AG08395 (cell line): ENCODE measurements at regions not wholly inside any gene's neighbourhood (a gene's known extent, or its start where the extent isn't known, plus 50 kb on each side); places are given as distances from the start of the nearest gene placed in this dataset.
"Not testable (repeated sequence)": the region's sequence is repeated elsewhere in the genome, so short reads cannot be mapped to it uniquely, and the experiment has no call there.

Experiments used
- DNase-seq: peaks from one replicate; pipeline ENCODE4 v3.0.0; 2012; ENCODE audit warnings: mixed read lengths, low spot score

DNA sequence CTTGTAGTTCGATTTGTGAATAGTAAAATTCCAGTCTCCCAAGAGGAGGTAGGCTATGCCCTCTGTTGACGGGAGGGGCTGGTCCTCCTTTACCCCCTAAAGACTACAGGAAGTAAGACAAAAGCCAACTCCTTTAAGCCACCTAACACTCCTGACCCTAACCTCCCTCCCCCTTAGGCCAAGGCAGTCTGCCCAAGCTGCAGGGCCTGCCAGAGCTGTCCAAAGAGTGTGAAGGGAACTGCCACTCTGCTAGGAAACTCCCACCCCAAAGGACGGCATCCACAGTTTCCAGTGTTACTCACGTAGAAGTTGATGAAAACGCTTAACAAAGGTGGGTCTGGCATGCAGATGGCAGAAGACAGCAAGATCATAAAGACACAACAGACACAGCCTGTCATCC is 803.2 kb downstream of the PLA2G4A start:
- no peak for DNase-seq

DNA sequence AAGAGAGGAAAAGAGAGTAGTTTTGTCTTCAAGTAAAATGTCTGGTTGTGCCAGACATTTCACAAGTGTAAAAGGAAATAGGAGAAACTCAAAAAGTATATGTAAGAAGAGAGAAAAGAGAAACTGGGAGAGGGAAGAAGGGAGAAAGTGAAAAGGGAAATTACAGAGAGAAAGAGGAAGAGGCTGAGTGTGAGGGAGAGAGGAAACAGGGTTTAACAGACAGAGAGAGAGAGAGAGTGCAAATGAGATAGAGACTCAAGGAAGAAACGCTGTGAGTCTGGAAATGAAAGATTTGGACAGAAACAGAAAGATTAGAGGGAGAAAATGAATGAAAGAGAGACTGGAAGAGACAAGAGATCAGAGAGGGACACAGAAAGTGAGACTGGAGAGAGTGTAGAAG is 806.2 kb downstream of the PLA2G4A start:
- no peak for DNase-seq

DNA sequence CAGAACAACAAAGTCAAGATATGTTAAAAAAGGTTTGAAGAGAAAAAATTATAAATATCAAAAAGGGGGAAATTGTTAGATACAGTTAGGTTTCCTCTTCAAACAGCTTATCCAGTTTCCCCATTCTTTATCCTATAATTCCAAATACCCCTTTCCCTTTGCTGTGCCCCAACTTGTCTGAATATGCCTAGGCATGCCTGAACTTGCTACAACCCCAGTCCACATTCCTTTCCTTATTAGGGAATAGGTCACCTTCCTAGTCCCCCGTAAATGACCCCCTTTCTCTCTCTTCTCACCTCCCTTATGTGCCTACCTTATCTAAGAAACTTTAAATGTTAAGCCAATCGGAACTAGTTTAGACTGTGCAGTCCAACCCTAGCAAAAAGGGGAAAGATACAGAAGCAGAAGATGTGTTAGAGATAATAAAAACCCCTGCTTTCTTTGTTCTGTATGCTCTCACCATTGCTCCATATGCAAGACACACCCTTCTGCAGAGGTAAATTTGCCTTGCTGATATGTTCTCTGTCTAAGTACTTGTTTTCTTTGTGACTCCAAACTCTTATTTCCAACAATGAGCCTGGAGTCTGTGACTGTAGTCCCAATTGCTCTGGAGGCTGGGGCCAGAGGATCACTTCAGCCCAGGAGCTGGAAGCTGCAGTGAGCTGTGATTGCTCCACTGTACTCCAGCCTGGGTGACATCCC is 810.1 kb downstream of the PLA2G4A start:
- DNase-seq, result no peak

DNA sequence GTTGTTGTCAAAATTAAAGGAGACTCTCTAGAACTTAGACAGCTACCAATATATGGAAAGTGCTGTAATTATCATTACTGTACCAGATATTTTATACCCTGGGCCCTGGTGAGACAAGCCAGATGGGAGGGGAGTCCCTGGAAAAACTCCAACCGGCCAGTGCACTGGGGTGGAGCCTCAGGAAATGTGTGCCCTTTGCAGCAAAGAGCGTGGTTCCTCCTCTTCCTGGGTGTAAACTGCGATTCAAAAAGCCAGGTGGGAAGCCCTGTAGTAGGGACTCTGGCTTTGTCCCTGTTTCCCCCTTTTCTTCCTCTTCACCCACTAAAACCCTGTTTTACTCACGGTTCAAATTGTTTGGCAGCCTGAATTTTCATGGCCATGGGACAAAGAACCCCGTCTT is 812.3 kb downstream of the PLA2G4A start:
- DNase-seq, result no peak

DNA sequence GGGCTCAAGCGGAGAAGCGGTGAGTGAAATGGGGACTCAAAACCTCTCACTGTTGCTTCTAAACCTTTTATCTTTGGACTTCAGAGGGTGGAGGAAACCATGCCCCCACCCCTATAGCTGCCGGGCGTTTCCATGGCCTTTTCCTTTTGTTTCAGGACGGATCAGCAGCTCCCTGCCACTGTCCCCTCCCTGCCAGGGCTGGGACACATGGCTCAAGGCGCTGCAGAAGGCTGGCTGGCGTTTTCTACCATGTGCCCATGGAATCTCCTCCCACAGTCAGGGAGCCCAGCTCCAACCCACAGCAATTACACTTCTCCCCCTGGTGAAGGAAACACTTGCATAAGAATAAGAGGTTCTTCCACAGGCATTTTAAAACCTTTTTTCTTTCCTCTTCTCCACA is 812.7 kb downstream of the PLA2G4A start:
- DNase-seq, result no peak

DNA sequence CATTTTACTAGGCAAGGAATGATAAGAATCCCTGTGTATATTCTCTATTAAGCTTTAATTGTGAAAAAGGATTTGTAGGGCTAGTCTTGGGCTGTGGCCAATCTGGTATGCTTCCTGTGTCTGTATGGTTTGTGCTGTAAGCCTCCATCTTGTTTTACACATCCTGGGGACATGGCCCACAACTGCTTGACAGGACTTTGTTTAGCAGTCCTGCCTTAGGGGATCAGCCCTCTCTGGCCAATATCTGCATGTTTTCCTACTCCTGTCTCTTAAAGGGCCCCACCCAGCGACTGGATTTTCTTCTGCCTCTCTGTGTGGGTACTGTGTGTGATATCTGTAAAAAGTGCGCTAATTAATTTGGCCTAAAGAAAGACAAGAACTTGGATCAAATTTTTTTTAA is 813.2 kb downstream of the PLA2G4A start:
- no peak for DNase-seq

DNA sequence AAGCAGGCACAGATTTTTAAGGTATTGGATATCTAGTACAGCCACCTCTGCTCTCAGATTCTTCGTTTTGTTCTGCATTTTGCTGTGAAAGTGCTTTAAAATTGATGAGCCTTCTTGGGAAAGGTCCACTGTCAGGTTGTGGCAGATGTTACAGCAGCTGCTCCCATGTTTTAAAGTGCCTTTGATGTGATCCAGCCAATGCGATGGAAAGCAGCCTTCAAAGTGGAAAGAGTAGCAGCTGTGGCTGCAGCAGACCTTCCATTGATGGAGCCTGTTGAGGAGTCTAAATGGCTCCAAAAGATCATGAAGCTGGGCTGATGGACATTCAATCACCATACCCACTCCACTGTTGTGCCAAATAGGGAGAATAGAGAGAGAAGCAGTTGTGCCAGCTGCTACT is 816.9 kb downstream of the PLA2G4A start:
- DNase-seq, result no peak

DNA sequence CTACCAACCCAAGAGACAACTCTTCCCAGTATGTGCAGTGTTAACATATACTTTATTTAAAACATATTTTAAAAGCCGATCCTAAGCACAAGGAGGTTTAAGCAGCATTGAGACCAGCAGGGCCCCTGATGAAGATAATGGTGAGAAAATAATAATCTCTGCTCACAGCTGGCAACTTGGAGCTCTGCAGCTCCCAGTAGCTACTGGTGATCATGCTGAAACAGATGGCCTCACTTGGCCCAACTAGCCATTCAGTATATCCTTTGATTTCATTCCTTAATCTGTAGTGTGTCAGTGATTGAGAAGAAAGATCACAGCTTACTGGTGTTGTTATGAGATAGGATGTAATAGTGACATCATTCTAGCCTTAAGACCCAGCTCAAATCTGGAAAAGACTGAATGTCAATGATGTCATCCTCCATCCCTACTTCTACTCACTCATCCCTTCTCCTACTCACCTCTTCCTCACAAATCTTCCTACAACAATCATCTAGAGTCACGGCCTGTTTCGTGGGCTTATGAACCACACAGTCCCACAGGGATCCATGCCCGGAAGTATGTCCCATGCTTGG is 817.9 kb downstream of the PLA2G4A start:
- no peak for DNase-seq

DNA sequence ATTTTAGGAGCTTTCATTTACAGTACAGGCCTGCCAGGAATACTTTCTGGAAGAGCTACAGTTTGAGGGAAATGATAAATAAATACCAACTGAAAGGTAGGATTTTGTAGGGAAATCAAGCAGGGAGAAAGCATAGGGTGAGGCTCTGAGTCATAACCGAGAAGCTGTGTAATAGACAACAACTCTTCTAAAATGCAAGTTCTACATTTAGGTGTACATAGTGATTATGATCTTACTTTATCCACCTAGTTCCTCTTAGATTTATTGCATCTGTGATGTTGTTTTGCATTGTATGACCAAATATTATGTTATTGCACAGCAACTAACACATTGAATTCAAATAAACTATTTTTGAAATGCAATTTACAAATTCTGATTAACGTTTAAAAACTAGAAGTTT is 819.3 kb downstream of the PLA2G4A start:
- no peak for DNase-seq

DNA sequence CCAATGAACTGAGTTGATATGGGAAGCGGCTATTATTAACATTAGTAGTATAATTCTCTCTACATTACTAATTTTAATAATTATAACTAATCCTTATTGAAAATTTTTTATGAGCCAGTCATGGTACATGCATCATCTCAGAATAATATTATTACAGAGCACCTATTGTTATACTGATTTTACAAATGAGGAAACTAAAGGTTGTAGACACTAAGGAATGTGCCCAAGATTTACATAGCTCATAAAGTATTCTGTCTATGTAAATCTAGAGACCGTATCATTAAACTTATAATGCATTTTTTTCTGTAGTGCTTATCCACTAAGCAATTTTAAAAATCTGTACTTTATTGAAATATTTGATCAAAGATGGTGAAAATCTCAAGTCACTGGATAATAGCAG is 825.9 kb downstream of the PLA2G4A start:
- no peak for DNase-seq

DNA sequence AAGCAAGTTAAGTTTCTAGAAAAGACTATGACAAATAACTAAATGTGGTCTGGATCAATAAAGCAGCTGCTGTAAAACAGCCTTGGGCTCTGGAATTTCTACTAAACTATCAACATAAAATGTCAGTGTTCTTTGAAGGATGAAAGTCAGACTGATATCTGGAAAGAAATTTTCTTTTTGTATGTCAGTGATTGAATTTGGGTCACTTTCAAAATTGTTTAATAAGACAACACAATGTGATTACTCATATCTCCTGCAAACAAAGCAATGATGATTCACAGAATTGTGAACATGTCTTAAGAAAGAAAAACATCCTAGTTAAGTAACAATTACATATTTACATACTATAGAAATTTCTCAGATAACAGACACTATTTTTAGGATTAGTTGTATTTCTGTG is 826.4 kb downstream of the PLA2G4A start:
- DNase-seq, result no peak

DNA sequence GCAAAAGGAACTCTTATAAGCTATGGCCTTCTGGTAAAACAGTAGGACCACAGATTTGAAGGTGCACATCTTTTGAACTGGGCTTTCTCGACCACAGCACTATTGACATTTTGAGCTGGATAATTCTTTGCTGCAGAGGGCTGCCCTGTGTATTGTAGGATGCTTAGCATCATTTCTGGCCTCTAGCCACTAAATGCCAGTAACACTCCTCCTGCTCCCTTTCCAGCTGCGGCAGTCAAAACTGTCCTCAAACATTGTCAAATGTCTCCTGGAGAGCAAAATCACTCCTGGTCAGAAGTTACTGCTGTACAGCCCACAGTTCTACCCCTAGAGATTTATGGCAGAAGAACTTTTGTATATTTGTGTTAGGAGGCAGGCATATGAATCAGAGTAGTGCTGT is 836.7 kb downstream of the PLA2G4A start:
- DNase-seq, result no peak

DNA sequence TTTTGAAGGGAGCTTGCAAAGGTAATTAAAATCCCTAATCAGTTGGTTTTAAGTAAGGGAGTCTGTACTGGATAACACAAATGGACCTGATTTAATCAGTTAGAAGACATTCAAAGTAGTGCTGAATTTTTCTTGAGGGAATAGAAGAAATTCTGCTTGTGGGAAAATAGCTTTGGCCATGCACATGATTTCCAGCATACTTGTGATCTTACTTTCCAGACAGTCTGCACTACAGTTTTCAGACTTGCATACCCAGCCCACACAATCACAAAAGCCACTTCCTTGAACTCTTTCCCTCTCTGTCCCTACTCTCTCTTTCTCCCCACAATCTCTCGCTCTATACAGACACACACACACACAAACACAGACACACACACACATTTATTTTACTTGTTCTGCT is 852.1 kb downstream of the PLA2G4A start:
- no peak for DNase-seq

DNA sequence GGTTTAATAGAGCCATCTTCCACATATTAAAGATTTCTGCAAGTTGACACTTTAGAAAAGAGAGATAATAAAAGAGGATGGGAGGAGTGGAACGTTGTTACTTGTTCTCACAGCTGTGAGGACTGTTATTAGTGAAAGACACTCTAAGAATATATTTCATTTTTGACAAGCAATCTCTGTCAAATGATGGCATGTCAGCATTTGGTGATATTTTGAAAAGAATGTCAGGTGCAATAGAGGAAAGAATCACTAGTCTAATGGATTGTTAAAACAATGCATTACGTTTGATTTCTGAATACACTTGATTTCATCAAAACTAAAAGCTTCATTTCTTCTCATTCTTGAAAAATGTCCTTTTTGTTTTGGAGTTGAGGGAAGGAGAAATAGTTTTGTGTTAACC is 853.4 kb downstream of the PLA2G4A start:
- no peak for DNase-seq

DNA sequence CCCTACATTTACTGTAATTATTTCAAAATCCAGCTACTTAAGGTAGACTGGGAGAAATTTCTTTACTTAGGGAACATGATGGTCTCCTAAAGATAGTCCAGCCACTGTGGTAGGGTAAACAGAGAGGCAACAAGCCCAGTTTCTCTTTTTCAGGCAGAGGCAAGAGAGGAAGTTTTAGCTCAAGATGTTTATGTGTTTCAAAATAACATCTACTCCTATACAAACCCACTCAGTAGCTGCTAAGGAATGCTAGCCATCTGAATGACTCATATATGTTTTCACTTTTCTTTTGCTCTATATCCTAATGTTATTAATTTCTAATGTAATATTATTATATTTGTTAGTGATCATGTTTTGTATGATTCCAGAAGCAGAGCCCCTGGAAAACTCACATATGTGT is 856.6 kb downstream of the PLA2G4A start:
- no peak for DNase-seq

DNA sequence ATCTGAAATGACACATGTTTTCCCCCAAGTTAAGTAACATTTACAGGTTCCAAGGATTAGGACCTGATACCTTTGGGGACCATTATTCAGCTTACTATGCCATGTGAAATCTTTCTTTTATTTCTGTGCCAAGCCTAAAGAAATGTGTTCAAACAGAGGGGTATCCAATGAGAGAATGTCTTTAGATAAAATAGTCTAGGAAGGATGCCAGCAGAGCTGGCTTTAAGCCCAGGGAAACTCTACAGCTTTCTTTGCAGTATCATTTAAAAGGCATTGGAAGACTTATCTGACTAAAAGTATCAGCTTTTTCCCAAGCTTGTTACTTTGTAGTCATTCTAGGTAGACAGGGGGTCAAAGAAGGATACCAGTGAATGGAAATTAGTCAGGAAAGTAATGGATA is 860.4 kb downstream of the PLA2G4A start:
- DNase-seq, result no peak

DNA sequence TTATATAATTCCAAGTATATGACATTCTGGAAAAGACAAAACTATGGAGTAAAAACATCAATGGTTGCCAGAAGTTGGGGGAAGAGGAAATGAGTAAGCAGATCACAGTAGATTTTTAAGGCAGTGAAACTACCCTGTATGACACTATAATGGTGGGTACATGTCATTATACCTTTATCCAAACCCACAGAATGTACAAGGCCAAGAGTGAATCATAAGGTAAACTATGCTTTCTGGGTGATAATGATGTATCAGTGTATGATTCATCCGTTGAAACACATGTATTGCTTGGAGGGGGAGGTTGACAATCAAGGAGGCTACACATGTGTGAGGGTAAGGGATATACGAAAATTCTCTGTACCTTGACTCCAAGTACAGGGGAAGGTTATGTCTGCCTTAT is 862.7 kb downstream of the PLA2G4A start:
- DNase-seq, result no peak

DNA sequence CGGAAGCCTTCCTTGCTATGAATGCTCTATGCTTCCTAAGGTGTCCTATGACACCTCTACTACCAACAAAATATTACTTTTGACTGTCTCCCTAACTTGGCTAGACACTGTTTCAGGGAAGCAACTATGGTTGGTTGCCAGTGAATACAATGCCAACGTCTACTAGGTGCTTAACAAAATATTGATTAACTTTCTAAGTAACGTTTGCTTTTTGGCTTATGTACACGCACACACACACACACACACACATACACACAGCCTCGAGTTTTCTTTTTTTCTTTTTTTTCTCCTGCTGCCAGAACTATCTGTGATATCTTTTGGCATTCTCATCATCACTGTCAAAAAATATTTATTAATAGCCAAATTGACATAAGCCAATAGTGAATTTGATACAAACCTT is 864.0 kb downstream of the PLA2G4A start:
- no peak for DNase-seq

DNA sequence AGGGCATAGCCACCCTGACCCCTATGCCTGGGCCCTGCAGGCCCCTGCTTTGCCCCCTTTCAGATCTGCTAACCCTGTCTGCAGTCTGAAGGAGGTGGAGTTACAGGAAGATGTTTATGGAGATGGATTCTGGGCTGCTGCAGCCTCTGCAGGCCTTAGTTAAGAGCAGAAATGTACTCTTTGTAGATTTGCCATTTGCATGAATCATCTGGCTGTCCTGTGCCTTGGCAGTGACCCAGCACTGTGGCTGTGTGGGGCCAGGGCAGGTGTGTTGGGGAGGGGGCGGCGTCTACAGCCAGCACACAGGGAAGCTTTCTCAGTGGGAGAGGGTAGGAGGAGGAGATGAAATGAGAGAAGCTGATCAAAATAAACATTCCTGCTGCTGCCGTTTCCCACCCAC is 867.3 kb downstream of the PLA2G4A start:
- no peak for DNase-seq

DNA sequence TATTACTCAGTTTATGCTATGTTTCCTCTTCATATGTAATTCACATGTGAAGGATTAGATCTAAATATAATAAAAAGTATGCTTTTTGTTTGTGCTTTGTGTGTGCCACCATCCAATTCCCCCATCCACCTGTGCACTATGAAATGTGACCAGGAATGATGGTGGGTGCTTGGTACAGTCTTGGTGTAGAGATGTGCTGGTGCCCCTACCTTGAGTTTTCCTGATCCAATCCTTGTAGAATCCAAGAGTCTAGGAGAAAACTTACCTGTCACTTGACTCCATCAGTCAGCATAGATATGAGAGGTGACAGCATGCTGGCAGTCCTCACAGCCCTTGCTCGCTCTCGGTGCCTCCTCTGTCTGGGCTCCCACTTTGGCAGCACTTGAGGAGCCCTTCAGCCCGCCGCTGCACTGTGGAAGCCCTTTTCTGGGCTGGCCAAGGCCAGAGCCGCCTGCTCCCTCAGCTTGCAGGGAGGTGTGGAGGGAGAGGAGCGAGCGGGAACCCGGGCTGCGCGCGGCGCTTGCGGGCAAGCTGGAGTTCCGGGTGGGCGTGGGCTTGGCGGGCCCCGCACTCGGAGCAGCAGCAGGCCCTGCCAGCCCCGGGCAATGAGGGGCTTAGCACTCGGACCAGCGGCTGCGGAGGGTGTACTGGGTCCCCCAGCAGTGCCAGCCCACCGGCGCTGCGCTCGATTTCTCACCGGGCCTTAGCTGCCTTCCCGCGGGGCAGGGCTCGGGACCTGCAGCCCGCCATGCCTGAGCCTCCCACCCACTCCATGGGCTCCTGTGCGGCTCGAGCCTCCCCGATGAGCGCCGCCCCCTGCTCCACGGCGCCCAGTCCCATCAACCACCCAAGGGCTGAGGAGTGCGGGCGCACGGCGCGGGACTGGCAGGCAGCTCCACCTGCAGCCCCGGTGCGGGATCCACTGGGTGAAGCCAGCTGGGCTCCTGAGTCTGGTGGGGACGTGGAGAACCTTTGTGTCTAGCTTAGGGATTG is 874.7 kb downstream of the PLA2G4A start:
- not testable (repeated sequence) for DNase-seq

DNA sequence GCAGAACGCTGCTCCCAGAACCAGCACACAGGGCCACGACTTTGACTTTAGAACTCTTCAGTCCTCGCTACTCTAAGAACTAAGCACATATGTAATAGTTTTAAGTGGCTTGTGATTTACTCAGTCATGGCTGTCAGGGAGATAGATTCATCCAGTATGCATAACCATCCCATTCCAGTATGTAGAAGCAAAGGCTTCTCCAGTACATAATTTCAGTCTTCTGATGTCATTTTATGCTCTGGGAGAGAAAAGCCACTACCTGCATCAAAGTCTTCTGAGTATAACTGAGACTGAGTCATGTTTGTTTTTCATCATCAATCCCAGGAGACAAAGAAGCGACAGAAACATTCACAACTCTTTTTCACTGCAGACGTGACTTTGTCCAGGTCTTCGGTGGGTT is 885.7 kb downstream of the PLA2G4A start:
- DNase-seq, result no peak

DNA sequence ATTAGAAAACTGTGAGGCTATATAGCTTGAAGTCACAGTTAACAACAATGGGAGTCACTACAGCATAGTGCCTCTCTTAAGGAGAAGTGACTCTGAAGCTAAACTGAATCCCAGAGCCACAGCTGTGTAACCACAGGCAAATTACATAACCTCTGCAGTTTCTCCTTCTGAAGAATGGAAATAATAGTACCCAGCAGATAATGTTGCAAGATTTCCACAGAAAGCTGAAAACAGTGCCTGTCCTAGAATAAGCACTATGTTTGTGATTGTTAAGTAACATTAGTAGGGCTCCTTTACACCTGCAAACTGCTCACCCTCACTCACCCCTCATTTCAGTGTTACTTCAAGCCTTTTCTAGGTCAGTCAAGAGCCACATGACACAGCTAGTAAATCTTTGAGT is 886.7 kb downstream of the PLA2G4A start:
- DNase-seq, result no peak

DNA sequence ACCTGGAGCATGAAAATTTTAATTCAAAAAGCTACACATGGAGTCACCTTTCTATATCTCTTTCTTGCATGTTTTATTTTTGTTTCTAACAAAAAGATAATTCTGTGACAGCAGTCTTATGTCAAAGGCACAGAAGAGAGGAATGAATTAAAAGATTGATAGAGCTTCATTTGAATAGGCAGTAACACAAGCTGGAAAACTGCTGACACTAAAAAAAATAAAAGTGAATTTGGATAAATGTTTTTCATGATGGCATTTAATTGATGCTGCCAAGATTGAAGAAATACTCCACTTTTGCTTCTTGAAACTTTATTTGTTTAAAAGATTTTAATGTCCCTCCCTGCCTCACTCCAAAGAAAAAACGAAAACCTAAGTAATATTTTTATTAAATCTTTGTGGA is 887.4 kb downstream of the PLA2G4A start:
- DNase-seq, result no peak
